A673 (cell line): ENCODE measurements at regions not wholly inside any gene's neighbourhood (a gene's known extent, or its start where the extent isn't known, plus 50 kb on each side); places are given as distances from the start of the nearest gene placed in this dataset.

Experiments used
- BruUV-seq: library from RNA; stranded (reverse); fragments of 400-500 nt; replicated peaks from 2 replicates; lab custom pipeline; 2021; lab: Mats Ljungman, UMichigan
- CTCF ChIA-PET: fragments of 300-600 bp; sonication (Branson Sonifier 250); formaldehyde crosslinking; loops from one replicate; lab custom pipeline; 2022; ENCODE audit warnings: antibody characterized with exemption; lab: Charles Lee
- POLR2A ChIA-PET: fragments of 300-600 bp; sonication (Branson Sonifier 250); formaldehyde crosslinking; loops from one replicate; lab custom pipeline; 2022; ENCODE audit warnings: antibody characterized with exemption; ENCODE audit not compliant: low non-redundant PET; lab: Charles Lee
- DNase-seq: peaks from one replicate; pipeline ENCODE4 v3.0.0-alpha.2; 2015; ENCODE audit warnings: low spot score
- H3K27ac ChIP-seq: fragments of 200-600 bp; sonication (generic); 2 replicates; pipeline ENCODE4 v1.5.1; 2016; ENCODE audit warnings: mixed run types, low read depth, mild to moderate bottlenecking, mixed read lengths, antibody characterized with exemption, low read length; ENCODE audit not compliant: poor library complexity, severe bottlenecking
- H3K27me3 ChIP-seq: fragments of 200-600 bp; sonication (generic); replicated peaks from 2 replicates; pipeline ENCODE4 v1.6.1; 2017; ENCODE audit warnings: mixed run types, low read depth, mild to moderate bottlenecking, mixed read lengths, antibody characterized with exemption, low read length; ENCODE audit not compliant: insufficient read depth, poor library complexity
- H3K36me3 ChIP-seq: fragments of 200-600 bp; sonication (generic); 2 replicates; pipeline ENCODE4 v1.6.1; 2016; ENCODE audit warnings: mixed run types, mild to moderate bottlenecking, mixed read lengths, antibody characterized with exemption, low read length; ENCODE audit not compliant: insufficient read depth, poor library complexity, severe bottlenecking
- H3K4me1 ChIP-seq: fragments of 200-600 bp; sonication (generic); 2 replicates; pipeline ENCODE4 v1.6.1; 2017; ENCODE audit warnings: mixed run types, mild to moderate bottlenecking, mixed read lengths, antibody characterized with exemption, low read length; ENCODE audit not compliant: insufficient read depth, poor library complexity, severe bottlenecking
- H3K4me3 ChIP-seq: fragments of 200-600 bp; sonication (generic); 2 replicates; pipeline ENCODE4 v1.5.1; 2016; ENCODE audit warnings: low read depth, mixed run types, mild to moderate bottlenecking, mixed read lengths, low read length; ENCODE audit not compliant: poor library complexity, severe bottlenecking
- H3K9me3 ChIP-seq: fragments of 200-600 bp; sonication (generic); 2 replicates; pipeline ENCODE4 v1.6.1; 2016; ENCODE audit warnings: mixed run types, low read depth, mild to moderate bottlenecking, mixed read lengths, antibody characterized with exemption, low read length; ENCODE audit not compliant: poor library complexity, severe bottlenecking
- CTCF ChIP-seq: fragments of 300-800, 200-600 bp; sonication (generic); conservative IDR thresholded peaks from 2 replicates; pipeline ENCODE4 v1.5.1; 2017; ENCODE audit warnings: low read depth, mild to moderate bottlenecking, antibody characterized with exemption, low read length, moderate library complexity, mixed read lengths
- EZH2 ChIP-seq: fragments of 200-600 bp; sonication (generic); IDR thresholded peaks from 2 replicates; pipeline ENCODE4 v1.6.1; 2017; ENCODE audit warnings: borderline replicate concordance, low read depth, mild to moderate bottlenecking, mixed read lengths, antibody characterized with exemption, low read length; ENCODE audit not compliant: poor library complexity, severe bottlenecking
- intact Hi-C: fragments of 100-400 bp; cut with micrococcal nuclease; formaldehyde crosslinking; loops from one replicate; pipeline ENCODE4 v1.10.0; 2022; ENCODE audit not compliant: unreplicated experiment

GRCh38 chr1:55355549-55355948, 140.4 kb upstream of the USP24 start:
- Histone ChIP-seq H3K27ac (no peak overlapping the region), H3K36me3 (no peaks in the 10 kb centered on the region), H3K9me3 (no peaks in the 10 kb centered on the region), H3K4me1 (no peaks in the 10 kb centered on the region), H3K4me3 (no peak overlapping the region), H3K27me3 (peaks cover 9% of the 10 kb centered on the region)
- BruUV-seq = no TSS peak
- CTCF ChIA-PET = no interaction called here
- DNase-seq = no peak
- TF ChIP-seq CTCF (no peak), EZH2 (no peak)
- intact Hi-C loops = no loop called here
- POLR2A ChIA-PET = no interaction called here

GRCh38 chr1:55353707-55354620, 138.8 kb upstream of the USP24 start:
- BruUV-seq = no TSS peak
- intact Hi-C loops = no loop called here
- TF ChIP-seq EZH2 (no peak), CTCF (no peak)
- Histone ChIP-seq H3K9me3 (no peaks in the 10 kb centered on the region), H3K4me3 (no peak overlapping the region), H3K4me1 (no peaks in the 10 kb centered on the region), H3K36me3 (no peaks in the 10 kb centered on the region), H3K27ac (no peak overlapping the region), H3K27me3 (peaks cover 19% of the 10 kb centered on the region)
- no peak for DNase-seq
- POLR2A ChIA-PET = no interaction called here
- CTCF ChIA-PET = no interaction called here

GRCh38 chr1:55352811-55353180, 137.6 kb upstream of the USP24 start:
- H3K27ac ChIP-seq = no peak overlapping the region
- ChIA-PET CTCF (no interaction called here), POLR2A (no interaction called here)
- BruUV-seq = no TSS peak
- H3K4me3 ChIP-seq = no peak overlapping the region
- H3K4me1 ChIP-seq = no peaks in the 10 kb centered on the region
- no peak for TF ChIP-seq EZH2
- no peak for TF ChIP-seq CTCF
- no peak for DNase-seq
- H3K27me3 ChIP-seq = peaks cover 19% of the 10 kb centered on the region
- intact Hi-C loops = no loop called here
- no peaks in the 10 kb centered on the region for H3K36me3 ChIP-seq
- no peaks in the 10 kb centered on the region for H3K9me3 ChIP-seq
